NCI-H526 treated with DMSO at 0.1 percent for 48 hours (cell line): ENCODE measurements at regions not wholly inside any gene's neighbourhood (a gene's known extent, or its start where the extent isn't known, plus 50 kb on each side); places are given as distances from the start of the nearest gene placed in this dataset.

ENCODE experiments used
- DNase-seq: peaks from one replicate; lab custom pipeline; 2025; lab: John Stamatoyannopoulos, UW

GRCh38 chr20:41881466-41882046 lies 263.4 kb upstream of the CHD6 start:
- no peak for DNase-seq

GRCh38 chr20:41879123-41879522 lies 260.9 kb upstream of the CHD6 start:
- no peak for DNase-seq

DNA sequence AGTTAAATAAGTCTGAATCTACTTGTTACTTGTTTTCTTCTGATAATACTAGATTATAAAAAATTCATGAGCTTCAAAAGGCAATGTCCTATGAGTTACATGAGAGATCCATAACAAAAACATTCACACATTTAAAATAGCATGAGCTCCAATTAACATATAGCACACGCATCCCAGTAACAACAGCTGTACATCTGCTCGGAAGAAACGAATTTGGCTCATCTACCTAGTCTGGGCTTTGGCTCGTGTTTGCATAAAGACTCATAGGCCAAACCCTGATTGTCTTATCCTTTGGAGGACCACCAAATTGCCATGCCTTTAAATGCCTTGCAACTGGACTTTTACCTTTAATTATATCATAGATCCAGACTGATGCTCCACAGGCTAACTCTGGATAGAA lies 259.7 kb upstream of the CHD6 start:
- no peak for DNase-seq

DNA sequence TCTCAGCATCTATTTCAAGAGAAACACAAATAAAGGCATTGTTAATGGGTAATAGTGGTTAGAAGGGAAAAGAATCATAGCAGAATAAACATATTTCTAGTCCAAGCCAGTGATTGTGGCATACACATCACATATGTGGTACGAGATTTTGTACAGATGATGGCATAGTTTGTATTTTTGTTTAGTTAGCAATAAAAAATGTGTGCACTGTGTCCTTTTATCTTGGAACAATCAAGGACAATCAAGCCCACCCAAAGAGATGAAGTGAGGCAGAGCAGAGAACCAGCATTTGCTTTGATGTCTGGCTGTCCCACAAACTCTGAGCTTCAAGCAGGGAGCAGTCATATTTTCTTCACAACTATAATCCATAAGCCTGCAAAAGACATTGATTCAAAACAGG lies 256.5 kb upstream of the CHD6 start:
- DNase-seq = no peak

DNA sequence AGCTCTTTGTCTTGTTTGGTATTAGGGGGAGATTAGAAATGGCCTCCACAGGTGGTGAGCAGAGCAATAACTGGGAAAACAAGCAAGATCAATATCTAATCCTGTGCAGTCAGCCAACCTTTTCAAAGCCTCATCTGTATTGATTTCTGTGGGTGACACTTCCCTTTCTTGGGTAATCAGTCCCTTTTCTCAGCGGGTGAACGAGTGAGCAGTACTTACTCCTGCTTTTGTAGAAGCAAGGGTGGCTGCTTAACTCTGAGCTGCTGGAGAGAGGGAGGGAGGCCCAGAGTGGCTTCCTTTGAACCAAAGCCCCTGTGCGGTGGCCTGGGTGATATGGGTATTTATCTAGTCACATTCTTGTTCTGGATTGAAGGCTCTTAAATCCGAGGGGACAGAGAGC lies 254.8 kb upstream of the CHD6 start:
- DNase-seq = no peak

DNA sequence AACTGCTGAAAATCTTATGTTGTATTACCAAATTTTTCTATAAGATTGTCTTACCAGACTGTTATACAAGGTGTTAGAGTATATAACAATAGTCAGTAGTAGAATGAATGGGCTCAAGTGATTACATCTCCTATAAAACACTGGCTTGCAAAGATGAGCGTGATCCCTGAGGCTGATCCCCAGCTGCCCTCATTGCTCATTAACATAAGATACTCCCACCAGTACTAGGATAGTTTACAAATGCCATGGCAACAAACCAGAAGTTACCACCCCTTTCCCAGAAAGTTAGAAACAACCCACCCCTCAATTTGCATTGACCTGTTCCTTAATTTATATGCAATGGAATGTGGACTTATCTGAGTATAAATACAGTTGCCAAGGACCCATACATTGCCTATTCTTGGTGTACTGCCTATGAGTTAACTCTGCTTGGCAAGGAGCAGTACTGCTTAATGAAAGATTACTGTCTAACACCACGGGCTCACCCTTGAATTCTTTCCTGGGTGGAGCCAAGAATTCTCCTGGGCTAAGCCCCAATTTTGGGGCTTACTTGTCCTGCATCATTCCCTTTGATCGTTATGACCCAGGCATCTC lies 252.8 kb upstream of the CHD6 start:
- no peak for DNase-seq

- no peak for DNase-seq
Measured at GRCh38 chr20:41869261-41869660, 251.1 kb upstream of the CHD6 start.

DNA sequence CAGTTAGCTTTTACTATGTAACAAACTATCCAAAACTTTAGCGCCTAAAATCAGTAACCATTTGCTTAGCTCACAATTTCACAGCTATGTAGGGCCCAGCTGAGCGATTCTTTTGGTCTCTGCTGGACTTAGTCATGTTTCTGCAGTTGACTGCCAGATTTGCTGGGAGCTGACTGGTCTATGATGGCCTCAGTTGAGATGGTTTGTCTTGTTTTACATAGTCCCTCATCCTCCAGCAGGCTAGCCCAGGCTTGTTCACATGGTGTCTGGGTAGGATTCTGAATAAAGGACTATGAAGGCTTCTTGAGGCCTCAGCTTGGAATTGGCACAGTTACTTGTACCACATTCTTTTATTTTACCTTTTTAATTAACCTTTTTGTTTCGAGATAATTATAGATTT lies 247.8 kb upstream of the CHD6 start:
- DNase-seq = no peak

GRCh38 chr20:41862476-41862875 lies 244.3 kb upstream of the CHD6 start:
- DNase-seq = no peak

- no peak for DNase-seq
Measured at GRCh38 chr20:41861772-41862422, 243.7 kb upstream of the CHD6 start.

- no peak for DNase-seq
Measured at GRCh38 chr20:41854765-41855164, 236.6 kb upstream of the CHD6 start.

- no peak for DNase-seq
Measured at GRCh38 chr20:41853806-41854205, 235.6 kb upstream of the CHD6 start.

GRCh38 chr20:41848180-41848579 lies 230.0 kb upstream of the CHD6 start:
- DNase-seq = no peak

DNA sequence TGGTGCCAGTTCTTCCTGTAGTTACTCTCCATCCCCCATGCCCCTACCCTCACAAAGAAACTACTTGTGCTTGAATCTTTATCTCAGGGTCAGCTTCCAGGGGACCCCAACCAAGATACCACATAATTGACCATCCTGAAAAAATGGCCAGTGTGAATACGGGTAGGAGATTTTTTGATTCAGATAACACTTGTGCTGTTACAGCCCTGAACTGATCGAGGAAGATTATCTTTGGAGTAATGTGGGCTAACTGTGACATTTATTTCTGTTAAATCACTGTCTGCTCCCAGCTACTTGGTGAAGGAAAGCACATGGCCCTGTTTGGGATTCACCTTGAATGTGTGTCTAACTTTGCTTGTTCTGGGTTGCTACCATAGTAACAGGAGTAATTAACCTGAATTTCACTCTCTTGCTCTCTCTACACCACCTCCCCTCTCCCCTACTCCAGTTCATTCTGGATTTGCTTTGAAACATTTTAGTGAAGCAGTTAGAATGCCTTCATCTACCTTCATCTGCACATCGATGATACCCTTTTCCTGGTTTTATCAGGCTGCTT lies 219.6 kb upstream of the CHD6 start:
- DNase-seq = no peak

DNA sequence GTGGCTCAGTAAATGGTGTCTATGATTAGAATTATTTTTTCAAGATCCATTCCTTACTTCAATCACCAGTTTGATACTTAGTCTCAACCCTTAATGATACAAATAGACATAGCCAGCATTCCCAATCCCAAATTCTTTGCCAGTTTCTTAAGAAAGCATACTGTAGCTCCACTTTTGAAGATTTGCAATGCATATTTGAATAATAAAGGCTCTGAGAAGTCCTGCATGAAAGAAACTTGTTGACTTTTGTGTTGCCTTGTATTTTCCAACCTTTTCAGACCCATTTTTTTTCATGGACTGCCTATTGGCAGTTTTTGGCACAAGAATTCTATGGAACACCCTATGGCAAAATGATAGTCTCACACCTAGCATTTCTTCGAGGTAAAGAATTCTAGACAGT lies 215.6 kb upstream of the CHD6 start:
- no peak for DNase-seq

DNA sequence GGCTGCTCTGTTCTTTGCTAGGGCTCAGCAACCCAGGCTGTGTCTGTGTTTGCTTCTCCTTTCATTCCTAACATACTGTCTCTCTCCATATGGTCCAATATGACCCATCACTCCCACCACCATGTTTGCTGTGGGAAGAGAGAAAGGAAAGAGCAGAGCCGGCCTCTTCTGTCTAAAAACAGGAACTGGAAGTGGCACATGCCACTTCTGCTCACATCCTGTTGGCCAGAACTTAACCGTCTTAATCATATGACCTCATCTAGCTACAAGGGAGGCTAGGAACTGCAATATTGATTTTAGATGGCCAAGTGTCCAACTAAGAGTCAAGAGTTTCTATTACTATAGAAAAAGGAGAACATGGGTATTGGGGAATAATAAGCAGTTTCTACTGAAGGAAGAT lies 212.5 kb upstream of the CHD6 start:
- no peak for DNase-seq

- no peak for DNase-seq
Measured at GRCh38 chr20:41819436-41819835, 201.3 kb upstream of the CHD6 start.

- DNase-seq = no peak
Measured at GRCh38 chr20:41818991-41819390, 200.8 kb upstream of the CHD6 start.

GRCh38 chr20:41818369-41818768 lies 200.2 kb upstream of the CHD6 start:
- no peak for DNase-seq

GRCh38 chr20:41811456-41811855 lies 193.3 kb upstream of the CHD6 start:
- no peak for DNase-seq

- DNase-seq = no peak
Measured at GRCh38 chr20:41800040-41800439, 181.9 kb upstream of the CHD6 start.

GRCh38 chr20:41798930-41799502 lies 180.8 kb upstream of the CHD6 start:
- DNase-seq = no peak

DNA sequence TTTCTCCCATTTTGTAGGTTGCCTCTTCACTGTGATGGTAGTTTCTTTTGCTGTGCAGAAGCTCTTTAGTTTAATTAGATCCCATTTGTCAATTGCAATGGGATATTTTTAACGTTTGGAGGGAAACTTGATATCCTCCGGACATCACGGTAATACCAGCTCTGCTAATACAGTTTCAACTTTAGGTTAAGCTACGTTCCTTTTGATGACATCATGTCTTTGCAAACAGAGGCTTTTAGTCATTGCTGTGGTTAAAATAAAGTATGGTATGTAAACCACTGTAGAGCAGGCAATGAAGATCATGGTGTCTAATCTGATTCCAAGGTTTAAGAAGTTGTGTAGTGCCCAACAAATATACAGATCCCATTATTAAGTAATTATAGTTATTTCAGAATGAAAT lies 168.0 kb upstream of the CHD6 start:
- DNase-seq = no peak
